ENCODE measurements at regions not wholly inside any gene's neighbourhood (a gene's known extent, or its start where the extent isn't known, plus 50 kb on each side); places are given as distances from the start of the nearest gene placed in this dataset.

- TF ChIP-seq, protein P1, sequence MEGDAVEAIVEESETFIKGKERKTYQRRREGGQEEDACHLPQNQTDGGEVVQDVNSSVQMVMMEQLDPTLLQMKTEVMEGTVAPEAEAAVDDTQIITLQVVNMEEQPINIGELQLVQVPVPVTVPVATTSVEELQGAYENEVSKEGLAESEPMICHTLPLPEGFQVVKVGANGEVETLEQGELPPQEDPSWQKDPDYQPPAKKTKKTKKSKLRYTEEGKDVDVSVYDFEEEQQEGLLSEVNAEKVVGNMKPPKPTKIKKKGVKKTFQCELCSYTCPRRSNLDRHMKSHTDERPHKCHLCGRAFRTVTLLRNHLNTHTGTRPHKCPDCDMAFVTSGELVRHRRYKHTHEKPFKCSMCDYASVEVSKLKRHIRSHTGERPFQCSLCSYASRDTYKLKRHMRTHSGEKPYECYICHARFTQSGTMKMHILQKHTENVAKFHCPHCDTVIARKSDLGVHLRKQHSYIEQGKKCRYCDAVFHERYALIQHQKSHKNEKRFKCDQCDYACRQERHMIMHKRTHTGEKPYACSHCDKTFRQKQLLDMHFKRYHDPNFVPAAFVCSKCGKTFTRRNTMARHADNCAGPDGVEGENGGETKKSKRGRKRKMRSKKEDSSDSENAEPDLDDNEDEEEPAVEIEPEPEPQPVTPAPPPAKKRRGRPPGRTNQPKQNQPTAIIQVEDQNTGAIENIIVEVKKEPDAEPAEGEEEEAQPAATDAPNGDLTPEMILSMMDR (IDR thresholded peaks at IDR 0.05; ENCODE audit: control insufficient read depth, extremely low read depth, insufficient read depth): no peak
- no peak overlapping the region for H3K4me3 ChIP-seq (ENCODE audit: low read depth, low read length)
- DNase-seq (ENCODE audit: low read depth): no peak
These were observed 113.7 kb upstream of the DHX40 start for GRCh38 chr17:59451706-59452105.

- TF ChIP-seq, protein P1 (IDR thresholded peaks at IDR 0.05; ENCODE audit: control insufficient read depth, extremely low read depth, insufficient read depth): no peak
- no peak overlapping the region for H3K4me3 ChIP-seq (ENCODE audit: low read depth, low read length)
- no peak for DNase-seq (ENCODE audit: low read depth)
These were observed 110.7 kb upstream of the DHX40 start for GRCh38 chr17:59454633-59455105.

GRCh38 chr17:59456428-59456827 is 109.0 kb upstream of the DHX40 start:
- TF ChIP-seq, protein P1 (IDR thresholded peaks at IDR 0.05; ENCODE audit: control insufficient read depth, extremely low read depth, insufficient read depth): no peak
- DNase-seq (ENCODE audit: low read depth): no peak
- H3K4me3 ChIP-seq (ENCODE audit: low read depth, low read length): no peak overlapping the region

DNA sequence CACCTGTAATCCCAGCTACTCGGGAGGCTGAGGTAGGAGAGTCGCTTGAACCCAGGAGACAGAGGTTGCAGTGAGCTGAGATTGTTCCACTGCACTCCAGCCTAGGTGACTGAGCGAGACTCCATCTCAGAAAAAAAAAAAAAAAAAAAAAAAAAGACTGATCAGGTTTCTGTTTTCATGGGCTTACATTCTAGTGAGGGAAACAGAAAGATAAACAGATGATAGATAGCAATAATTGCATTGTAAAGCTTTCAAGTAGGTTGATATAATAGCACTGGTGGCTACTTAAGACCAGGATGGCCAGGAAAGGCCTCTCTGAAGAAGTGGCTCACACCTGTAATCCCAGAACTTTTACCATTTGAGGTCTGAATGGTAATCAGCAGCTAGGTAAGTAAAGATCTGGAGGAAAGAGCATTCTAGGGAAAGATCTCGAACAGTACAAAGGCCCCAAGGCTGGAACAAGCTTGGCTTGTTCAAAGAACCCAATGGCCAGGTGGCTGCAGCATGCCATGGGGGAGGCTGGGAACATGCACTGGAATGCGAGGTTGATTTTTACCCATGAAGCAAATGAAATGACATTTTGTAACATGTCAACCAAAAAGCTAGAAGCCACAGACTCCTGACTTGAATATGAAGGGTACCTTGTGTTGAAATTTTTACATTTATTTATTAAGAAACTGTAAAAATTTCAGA is 108.3 kb upstream of the DHX40 start:
- TF ChIP-seq, protein P1 (IDR thresholded peaks at IDR 0.05; ENCODE audit: control insufficient read depth, extremely low read depth, insufficient read depth): no peak
- no peak overlapping the region for H3K4me3 ChIP-seq (ENCODE audit: low read depth, low read length)
- DNase-seq (ENCODE audit: low read depth): no peak

- no peak for DNase-seq (ENCODE audit: low read depth)
These were observed 103.0 kb upstream of the DHX40 start for GRCh38 chr17:59462385-59462784.

GRCh38 chr17:59464246-59464645 is 101.2 kb upstream of the DHX40 start:
- no peak for DNase-seq (ENCODE audit: low read depth)
- TF ChIP-seq, protein P1 (IDR thresholded peaks at IDR 0.05; ENCODE audit: control insufficient read depth, extremely low read depth, insufficient read depth): no peak
- H3K4me3 ChIP-seq (ENCODE audit: low read depth, low read length): no peak overlapping the region

More at GRCh38 chr17:59462385-59462784, 103.0 kb upstream of the DHX40 start:
- H3K4me3 ChIP-seq (ENCODE audit: low read depth, low read length): no peak overlapping the region
- TF ChIP-seq, protein P1 (IDR thresholded peaks at IDR 0.05; ENCODE audit: control insufficient read depth, extremely low read depth, insufficient read depth): no peak

- H3K4me3 ChIP-seq (ENCODE audit: low read depth, low read length): no peak overlapping the region
- DNase-seq (ENCODE audit: low read depth): no peak
- TF ChIP-seq, protein P1 (IDR thresholded peaks at IDR 0.05; ENCODE audit: control insufficient read depth, extremely low read depth, insufficient read depth): no peak
These were observed 99.5 kb upstream of the DHX40 start for GRCh38 chr17:59465949-59466307.

All from LNCaP clone FGC (cell line).